ENCODE measurements at regions not wholly inside any gene's neighbourhood (a gene's known extent, or its start where the extent isn't known, plus 50 kb on each side); places are given as distances from the start of the nearest gene placed in this dataset.

DNA sequence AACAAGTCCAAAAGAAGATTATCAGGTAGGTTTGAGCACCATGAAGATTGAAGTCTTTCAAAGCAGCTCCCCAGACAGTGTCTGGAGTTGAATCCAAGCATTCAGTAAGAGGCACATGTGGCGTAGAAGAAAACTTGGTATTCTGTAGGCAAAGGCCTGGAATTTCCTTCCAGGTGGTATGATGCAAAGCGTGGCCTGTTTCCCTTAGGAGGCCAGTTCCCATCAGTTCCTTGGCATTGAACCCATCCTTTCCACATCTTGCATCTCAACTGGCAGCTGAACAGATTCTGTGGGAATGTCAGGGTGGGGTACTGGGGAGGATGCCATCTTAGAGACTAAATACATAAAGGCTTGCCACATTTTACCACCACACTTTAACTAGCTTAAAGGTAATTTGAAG is 516.0 kb downstream of the BTBD3 start:
- Histone ChIP-seq H2AFZ (ENCODE audit: low read depth) (no peak overlapping the region), H3K36me3 (ENCODE audit: insufficient read depth) (no peaks in the 10 kb centered on the region), H3K4me3 (IDR thresholded peaks at IDR 0.05; ENCODE audit: insufficient read depth, low read depth, low read length) (no peak overlapping the region), H3K79me2 (ENCODE audit: insufficient read depth, low read depth) (no peaks in the 10 kb centered on the region), H3K27ac (no peak overlapping the region), H3K27me3 (ENCODE audit: insufficient read depth, low read depth) (no peaks in the 10 kb centered on the region), H3K4me1 (ENCODE audit: low read depth, poor library complexity, severe bottlenecking) (no peaks in the 10 kb centered on the region), H3K4me2 (no peak overlapping the region), H3K9ac (no peak overlapping the region), H4K20me1 (ENCODE audit: insufficient read depth) (no peaks in the 10 kb centered on the region)
- TF ChIP-seq, protein P1, sequence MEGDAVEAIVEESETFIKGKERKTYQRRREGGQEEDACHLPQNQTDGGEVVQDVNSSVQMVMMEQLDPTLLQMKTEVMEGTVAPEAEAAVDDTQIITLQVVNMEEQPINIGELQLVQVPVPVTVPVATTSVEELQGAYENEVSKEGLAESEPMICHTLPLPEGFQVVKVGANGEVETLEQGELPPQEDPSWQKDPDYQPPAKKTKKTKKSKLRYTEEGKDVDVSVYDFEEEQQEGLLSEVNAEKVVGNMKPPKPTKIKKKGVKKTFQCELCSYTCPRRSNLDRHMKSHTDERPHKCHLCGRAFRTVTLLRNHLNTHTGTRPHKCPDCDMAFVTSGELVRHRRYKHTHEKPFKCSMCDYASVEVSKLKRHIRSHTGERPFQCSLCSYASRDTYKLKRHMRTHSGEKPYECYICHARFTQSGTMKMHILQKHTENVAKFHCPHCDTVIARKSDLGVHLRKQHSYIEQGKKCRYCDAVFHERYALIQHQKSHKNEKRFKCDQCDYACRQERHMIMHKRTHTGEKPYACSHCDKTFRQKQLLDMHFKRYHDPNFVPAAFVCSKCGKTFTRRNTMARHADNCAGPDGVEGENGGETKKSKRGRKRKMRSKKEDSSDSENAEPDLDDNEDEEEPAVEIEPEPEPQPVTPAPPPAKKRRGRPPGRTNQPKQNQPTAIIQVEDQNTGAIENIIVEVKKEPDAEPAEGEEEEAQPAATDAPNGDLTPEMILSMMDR (conservative IDR thresholded peaks at IDR 0.05; ENCODE audit: low read depth, low read length), result no peak

DNA sequence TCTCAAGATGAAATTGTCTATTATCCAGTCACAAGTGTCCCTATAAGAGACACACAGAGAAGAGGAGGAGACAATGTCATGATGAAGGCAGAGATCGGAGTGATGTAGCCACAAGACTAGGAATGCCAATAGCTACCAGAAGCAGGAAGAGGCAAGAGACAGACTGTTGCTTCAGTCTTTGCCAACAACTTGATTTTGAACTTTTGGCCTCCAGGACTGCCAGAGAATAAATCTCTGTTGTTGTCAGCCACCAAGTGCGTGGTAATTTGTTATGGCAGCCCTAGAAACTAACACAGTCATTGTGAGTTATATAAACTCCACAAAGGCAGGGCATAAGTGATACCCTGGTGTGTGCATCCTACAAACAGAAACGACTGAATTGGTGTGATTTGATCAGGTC is 517.0 kb downstream of the BTBD3 start:
- no peaks in the 10 kb centered on the region for H3K27me3 ChIP-seq (ENCODE audit: insufficient read depth, low read depth)
- H3K4me3 ChIP-seq (IDR thresholded peaks at IDR 0.05; ENCODE audit: insufficient read depth, low read depth, low read length), result no peak overlapping the region
- no peaks in the 10 kb centered on the region for H4K20me1 ChIP-seq (ENCODE audit: insufficient read depth)
- no peak overlapping the region for H3K4me2 ChIP-seq
- no peak overlapping the region for H3K27ac ChIP-seq
- H2AFZ ChIP-seq (ENCODE audit: low read depth), result no peak overlapping the region
- TF ChIP-seq, protein P1 (conservative IDR thresholded peaks at IDR 0.05; ENCODE audit: low read depth, low read length), result no peak
- H3K9ac ChIP-seq, result no peak overlapping the region
- H3K79me2 ChIP-seq (ENCODE audit: insufficient read depth, low read depth), result no peaks in the 10 kb centered on the region
- H3K4me1 ChIP-seq (ENCODE audit: low read depth, poor library complexity, severe bottlenecking), result no peaks in the 10 kb centered on the region
- H3K36me3 ChIP-seq (ENCODE audit: insufficient read depth), result no peaks in the 10 kb centered on the region

DNA sequence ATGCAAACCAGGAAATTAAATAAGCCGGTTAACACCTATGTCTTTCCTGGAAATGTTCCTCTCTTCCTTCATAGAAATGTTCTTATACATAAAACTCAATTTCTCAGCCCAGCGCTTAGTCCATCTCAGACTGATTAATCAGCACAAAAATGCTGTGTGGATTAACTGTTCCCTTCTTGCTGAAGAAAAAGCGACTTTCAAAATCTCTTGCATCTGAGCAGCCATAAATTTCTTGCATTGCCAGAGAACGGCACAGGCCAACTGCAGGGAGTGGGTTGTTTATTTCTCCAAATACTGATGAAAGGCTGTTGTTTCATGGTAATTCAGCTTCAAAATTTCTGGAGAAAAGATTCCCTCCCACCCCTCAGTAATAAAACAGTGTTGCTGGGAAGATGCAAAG is 517.6 kb downstream of the BTBD3 start:
- H3K27ac ChIP-seq, result no peak overlapping the region
- no peaks in the 10 kb centered on the region for H4K20me1 ChIP-seq (ENCODE audit: insufficient read depth)
- H3K4me2 ChIP-seq, result no peak overlapping the region
- H3K27me3 ChIP-seq (ENCODE audit: insufficient read depth, low read depth), result no peaks in the 10 kb centered on the region
- TF ChIP-seq, protein P1 (conservative IDR thresholded peaks at IDR 0.05; ENCODE audit: low read depth, low read length), result no peak
- no peak overlapping the region for H3K4me3 ChIP-seq (IDR thresholded peaks at IDR 0.05; ENCODE audit: insufficient read depth, low read depth, low read length)
- no peak overlapping the region for H3K9ac ChIP-seq
- H3K4me1 ChIP-seq (ENCODE audit: low read depth, poor library complexity, severe bottlenecking), result no peaks in the 10 kb centered on the region
- H3K79me2 ChIP-seq (ENCODE audit: insufficient read depth, low read depth), result no peaks in the 10 kb centered on the region
- H3K36me3 ChIP-seq (ENCODE audit: insufficient read depth), result no peaks in the 10 kb centered on the region
- H2AFZ ChIP-seq (ENCODE audit: low read depth), result no peak overlapping the region

DNA sequence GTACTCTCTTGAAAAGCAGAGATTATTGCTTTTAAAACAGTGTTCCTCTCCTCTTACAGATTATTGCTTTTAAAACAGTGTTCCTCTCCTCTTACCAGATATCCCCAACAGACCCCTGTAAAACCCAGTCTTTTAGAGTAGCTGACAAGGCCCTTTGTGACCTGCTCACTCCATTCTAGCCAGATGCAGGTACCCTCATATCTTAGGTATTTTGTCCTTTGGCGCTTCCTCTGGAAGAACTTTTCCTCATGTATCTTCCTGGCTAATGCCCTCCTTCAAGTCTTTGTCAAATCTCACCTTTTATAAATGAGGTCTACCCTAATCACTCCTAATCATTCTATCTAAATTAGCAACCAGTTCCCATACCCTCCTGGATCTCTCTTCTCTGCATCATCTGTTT is 536.0 kb downstream of the BTBD3 start:
- Histone ChIP-seq H4K20me1 (ENCODE audit: insufficient read depth) (no peaks in the 10 kb centered on the region), H3K79me2 (ENCODE audit: insufficient read depth, low read depth) (no peaks in the 10 kb centered on the region), H3K36me3 (ENCODE audit: insufficient read depth) (no peaks in the 10 kb centered on the region), H3K4me3 (IDR thresholded peaks at IDR 0.05; ENCODE audit: insufficient read depth, low read depth, low read length) (no peak overlapping the region), H3K4me2 (no peak overlapping the region), H3K9ac (no peak overlapping the region), H3K4me1 (ENCODE audit: low read depth, poor library complexity, severe bottlenecking) (no peaks in the 10 kb centered on the region), H3K27ac (no peak overlapping the region), H3K27me3 (ENCODE audit: insufficient read depth, low read depth) (no peaks in the 10 kb centered on the region), H2AFZ (ENCODE audit: low read depth) (no peak overlapping the region)
- TF ChIP-seq, protein P1 (conservative IDR thresholded peaks at IDR 0.05; ENCODE audit: low read depth, low read length), result no peak

DNA sequence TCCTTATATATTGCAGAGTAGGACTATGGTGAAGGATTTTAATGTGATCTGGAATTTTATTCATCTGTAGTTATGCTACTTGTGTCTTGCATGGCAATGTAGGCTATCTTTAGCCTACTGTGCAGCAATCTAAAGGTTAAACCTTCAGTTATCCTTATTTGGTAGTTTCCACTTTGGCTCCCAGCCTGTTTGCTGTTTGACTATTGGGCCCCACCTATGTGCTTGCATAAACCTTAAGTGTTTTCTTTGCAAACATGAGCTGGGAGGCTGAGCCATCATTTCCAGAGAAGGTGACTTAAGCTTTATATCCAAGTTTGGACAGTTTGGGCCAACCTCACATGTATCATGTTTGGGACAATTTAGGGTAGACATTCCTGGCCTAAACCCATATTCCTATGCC is 537.5 kb downstream of the BTBD3 start:
- H3K27me3 ChIP-seq (ENCODE audit: insufficient read depth, low read depth), result no peaks in the 10 kb centered on the region
- no peak overlapping the region for H3K27ac ChIP-seq

More for the DNA sequence above, 537.5 kb downstream of the BTBD3 start:
- Histone ChIP-seq H3K9ac (no peak overlapping the region), H3K4me2 (no peak overlapping the region), H3K36me3 (ENCODE audit: insufficient read depth) (no peaks in the 10 kb centered on the region), H4K20me1 (ENCODE audit: insufficient read depth) (no peaks in the 10 kb centered on the region), H3K79me2 (ENCODE audit: insufficient read depth, low read depth) (no peaks in the 10 kb centered on the region), H3K4me3 (IDR thresholded peaks at IDR 0.05; ENCODE audit: insufficient read depth, low read depth, low read length) (no peak overlapping the region), H2AFZ (ENCODE audit: low read depth) (no peak overlapping the region), H3K4me1 (ENCODE audit: low read depth, poor library complexity, severe bottlenecking) (no peaks in the 10 kb centered on the region)
- TF ChIP-seq, protein P1 (conservative IDR thresholded peaks at IDR 0.05; ENCODE audit: low read depth, low read length), result no peak

Data from KMS-11 (cell line).